HG03103 (cell line): ENCODE measurements at regions not wholly inside any gene's neighbourhood (a gene's known extent, or its start where the extent isn't known, plus 50 kb on each side); places are given as distances from the start of the nearest gene placed in this dataset.
A peak's percentile ranks its signal among the peaks of the same experiment; 100 is the strongest.
"Not testable (repeated sequence)": the region's sequence is repeated elsewhere in the genome, so short reads cannot be mapped to it uniquely, and the experiment has no call there.

ENCODE experiments used
- ATAC-seq: cut with Tn5 transposase; IDR thresholded peaks from one replicate; pipeline ENCODE4 v1.9.1; 2021; ENCODE audit warnings: low read depth; ENCODE audit not compliant: unreplicated experiment

GRCh38 chr9:110007477-110008270 is 200.3 kb downstream of the C9orf152 start:
- peak; percentile 62 for ATAC-seq

- no peak for ATAC-seq
These were observed 199.3 kb downstream of the C9orf152 start for GRCh38 chr9:110008663-110009062.

- ATAC-seq, result no peak
These were observed 196.2 kb downstream of the C9orf152 start for GRCh38 chr9:110011628-110012320.

DNA sequence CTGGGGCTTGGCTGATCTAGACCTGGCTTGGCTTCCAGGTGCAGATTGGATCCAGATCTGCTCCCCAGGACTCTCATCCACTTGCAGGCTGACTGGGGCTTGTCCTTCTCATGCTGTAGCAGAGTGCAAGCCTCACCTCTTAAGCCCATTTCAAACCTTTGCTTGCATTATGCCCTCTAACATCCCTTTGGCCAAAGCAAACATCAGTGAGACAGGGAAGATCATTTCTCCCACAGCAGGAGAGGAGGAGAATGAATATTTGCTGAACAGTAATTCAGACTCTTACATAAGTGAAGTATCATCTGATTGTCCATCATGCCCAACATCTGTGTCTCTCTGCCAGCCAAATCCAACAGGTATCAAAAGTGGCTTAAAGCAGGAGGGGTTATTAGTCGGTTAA is 194.9 kb downstream of the C9orf152 start:
- no peak for ATAC-seq

DNA sequence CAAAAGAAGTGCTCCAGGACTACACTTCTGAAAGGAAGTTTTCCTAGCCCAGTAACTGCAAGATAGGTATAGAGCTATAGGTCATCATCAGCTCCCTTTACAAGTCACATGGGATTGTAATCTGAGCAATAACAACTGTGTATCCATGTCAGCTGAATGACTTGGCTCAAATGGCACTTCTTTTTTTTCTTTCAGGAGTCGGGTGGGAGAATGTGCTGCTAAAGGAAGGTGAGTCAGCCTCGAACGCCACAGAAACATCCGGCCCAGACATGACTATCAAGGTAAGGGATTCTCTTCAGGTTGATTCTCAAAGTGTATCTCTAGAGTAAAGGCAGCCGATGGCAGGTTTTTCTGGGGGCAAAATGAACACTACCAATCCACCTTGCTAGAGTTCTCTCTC is 192.2 kb downstream of the C9orf152 start:
- no peak for ATAC-seq

GRCh38 chr9:110016340-110016739 is 191.6 kb downstream of the C9orf152 start:
- no peak for ATAC-seq

DNA sequence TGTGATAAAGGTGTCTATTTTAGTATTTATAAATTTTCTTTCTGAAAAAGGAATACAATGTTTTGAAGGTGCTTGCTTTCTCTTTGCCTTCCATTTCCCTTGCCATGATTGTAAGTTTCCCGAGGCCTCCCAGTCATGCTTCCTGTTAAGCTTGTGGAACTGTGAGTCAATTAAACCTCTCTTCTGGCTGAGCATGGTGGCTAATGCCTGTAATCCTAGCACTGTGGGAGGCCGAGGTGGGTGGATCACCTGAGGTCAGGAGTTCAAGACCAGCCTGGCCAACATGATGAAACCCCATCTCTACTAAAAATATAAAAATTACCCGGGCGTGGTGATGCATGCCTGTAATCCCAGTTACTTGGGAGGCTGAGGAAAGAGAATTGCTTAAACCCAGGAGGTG is 187.7 kb downstream of the C9orf152 start:
- not testable (repeated sequence) for ATAC-seq

GRCh38 chr9:110021891-110022290 is 186.1 kb downstream of the C9orf152 start:
- peak; percentile 98 for ATAC-seq

DNA sequence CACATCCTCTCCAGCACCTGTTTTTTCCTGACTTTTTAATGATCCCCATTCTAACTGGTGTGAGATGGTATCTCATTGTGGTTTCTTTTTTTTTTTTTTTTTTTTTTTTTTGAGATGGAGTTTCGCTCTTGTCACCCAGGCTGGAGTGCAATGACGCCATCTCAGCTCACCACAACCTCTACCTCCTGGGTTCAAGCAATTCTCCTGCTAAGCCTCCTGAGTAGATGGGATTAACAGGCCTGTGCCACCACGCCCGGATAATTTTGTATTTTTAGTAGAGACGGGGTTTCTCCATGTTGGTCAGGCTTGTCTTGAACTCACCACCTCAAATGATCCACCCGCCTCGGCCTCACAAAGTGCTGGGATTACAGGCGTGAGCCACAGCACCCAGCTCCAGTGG is 184.7 kb downstream of the C9orf152 start:
- ATAC-seq, result not testable (repeated sequence)

GRCh38 chr9:110025551-110026170 is 182.3 kb downstream of the C9orf152 start:
- no peak for ATAC-seq

DNA sequence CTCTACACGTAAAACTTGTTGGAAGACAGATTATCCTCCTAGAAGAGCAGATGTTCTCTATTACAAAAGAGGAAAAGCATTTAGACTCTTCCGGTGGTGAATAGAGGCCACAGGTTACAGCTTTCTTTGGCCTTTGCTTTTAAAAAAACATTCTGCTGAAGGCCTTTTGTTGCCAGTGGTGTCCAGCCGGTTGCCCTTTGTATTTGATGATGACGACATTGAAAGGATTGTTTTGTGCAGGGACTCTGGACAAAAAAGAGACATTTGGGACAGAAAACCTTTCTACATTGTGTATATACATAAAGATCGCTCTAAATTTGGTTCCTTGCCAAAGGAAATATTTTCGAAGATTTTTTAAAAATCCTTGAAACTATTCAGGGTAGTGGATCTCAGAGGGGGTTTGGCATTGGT is 180.3 kb downstream of the C9orf152 start:
- no peak for ATAC-seq

DNA sequence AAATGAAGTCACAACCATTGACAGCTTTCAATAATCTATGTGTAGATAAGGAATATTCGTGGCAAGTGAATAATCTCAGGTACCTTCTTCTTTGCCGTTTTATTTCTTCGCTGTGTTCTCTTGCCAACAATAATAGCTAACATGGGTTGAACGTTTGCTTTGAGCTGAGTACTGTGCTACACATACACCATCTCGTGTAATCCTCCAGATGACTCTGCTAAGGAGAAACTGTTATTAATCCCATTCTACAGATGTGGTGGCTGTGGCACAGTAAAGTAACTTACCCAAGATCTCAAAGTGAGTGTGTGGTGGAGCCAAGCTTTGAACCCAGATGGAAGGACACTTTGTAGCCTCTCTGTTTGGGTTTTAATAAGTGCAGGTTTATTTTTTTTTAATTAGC is 179.7 kb downstream of the C9orf152 start:
- ATAC-seq, result no peak

GRCh38 chr9:110028676-110029075 is 179.3 kb downstream of the C9orf152 start:
- ATAC-seq, result no peak

DNA sequence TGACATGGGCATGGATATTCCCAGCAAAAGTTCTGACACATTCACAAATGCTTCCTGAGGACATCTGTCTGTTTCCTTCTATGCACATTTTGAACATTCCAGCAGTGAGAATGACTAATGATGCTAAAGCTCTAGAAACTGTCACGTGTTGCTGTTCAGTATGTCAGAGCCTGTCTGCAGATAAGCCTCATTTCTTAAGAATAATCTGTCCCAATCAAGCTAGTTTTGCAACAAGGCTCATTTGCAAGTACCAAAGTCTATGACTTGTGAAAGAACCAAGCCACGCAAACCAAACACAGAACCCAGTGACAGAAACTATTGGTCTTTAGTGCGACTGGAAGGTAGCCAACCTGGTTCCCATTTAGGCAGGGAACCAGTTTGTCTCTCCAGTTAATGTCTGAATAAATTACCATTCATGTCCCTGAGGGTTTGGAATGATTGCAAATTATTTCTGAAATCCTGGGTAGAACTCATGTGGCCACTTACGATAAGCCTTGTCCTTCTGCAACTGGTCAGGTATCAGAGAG is 178.5 kb downstream of the C9orf152 start:
- ATAC-seq, result no peak

DNA sequence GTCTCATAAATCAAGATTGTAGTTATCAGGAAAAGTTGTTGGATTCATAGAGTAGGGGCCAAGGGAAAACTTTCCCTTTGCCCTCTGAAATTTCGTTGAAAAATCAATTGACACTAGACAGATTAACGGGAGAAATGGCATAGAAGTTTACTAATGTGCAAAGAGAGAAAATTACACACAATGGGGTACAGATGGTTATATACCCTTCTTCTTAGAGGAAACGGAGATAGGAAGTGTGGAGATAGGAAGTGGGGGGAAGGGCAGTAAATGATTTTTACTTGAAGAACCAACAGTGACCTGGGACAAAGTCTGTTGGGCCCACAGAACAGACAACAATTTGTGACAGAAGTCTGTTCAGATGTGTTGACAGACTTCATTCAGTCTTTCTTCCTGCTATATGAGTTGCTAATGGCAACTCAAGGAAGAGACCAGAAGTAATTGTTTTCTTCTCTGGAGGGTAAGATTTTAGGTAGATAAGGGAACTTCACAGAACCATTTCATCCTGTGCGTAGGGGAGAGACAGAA is 177.9 kb downstream of the C9orf152 start:
- no peak for ATAC-seq

DNA sequence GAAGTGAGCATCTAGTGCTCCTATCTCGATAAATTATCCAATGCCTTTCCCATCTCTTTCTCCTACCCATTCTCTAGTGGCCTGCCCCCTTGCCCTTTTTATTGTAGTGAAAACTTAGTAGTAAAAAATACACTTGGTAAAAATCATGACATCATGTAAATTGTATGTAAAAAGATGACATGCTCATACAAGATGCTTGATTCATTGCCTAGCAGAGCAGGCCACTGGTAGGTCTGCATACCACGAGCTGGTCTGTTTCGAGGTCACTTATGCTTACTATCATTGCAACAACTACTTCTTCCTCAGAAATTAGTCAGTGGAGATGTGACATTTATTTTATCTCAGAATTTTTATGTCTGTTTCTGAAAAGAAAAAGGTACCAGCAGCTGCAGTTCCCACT is 177.3 kb downstream of the C9orf152 start:
- no peak for ATAC-seq

- no peak for ATAC-seq
These were observed 176.3 kb downstream of the C9orf152 start for GRCh38 chr9:110031511-110032173.

DNA sequence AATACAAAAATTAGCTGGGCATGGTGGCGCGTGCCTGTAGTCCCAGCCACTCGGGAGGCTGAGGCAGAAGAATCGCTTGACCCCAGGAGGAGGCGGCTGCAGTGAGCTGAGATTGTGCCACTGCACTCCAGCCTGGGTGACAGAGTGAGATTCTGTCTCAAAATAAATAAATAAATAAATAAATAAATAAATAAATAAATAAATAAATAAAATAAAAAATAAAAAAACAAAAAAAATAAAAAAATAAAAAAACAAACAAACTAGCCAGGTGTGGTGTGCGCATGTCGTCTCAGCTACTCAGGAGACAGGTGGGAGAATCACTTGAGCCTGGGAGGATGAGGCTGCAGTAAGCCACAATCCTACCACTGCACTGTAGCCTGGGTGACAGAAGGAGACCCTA is 175.4 kb downstream of the C9orf152 start:
- not testable (repeated sequence) for ATAC-seq

DNA sequence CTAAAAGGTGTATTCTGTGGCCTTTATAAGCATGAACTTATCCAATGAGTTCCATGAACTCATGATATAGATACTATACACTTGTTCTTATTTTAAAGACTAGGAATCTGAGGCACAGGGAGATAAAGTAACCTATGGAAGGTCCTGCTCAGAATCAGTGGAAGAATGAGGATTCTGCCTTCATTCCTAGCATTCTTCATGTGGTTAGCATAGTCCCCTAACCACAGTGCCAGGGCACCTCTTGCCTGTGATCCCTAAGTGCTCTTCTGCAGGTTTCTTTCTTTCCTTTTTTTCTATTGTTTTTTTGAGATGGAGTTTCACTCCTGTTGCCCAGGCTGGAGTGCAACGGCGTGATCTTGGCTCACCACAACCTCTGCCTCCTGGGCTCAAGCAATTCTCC is 174.1 kb downstream of the C9orf152 start:
- ATAC-seq, result no peak

DNA sequence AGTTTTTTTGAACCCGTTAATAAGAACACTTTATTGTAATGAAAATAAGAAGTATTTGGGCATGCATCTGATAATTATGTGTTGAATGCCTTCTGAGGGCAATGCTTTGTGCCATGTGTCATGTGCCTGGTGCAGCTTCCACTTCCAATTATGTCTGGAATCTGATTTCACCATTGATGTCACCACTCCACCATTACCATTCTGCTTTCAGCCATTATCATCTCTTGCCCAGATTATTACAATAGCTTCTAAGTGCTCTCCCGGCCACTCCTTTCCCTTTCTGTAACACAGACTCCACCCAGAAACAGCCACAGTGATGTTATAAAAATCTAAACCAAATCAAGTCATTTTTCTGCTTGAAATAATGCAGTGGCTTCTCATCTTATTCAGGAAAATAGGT is 171.7 kb downstream of the C9orf152 start:
- no peak for ATAC-seq

- ATAC-seq, result no peak
These were observed 167.2 kb downstream of the C9orf152 start for GRCh38 chr9:110040788-110041187.
